ENCODE measurements at regions not wholly inside any gene's neighbourhood (a gene's known extent, or its start where the extent isn't known, plus 50 kb on each side); places are given as distances from the start of the nearest gene placed in this dataset.

DNA sequence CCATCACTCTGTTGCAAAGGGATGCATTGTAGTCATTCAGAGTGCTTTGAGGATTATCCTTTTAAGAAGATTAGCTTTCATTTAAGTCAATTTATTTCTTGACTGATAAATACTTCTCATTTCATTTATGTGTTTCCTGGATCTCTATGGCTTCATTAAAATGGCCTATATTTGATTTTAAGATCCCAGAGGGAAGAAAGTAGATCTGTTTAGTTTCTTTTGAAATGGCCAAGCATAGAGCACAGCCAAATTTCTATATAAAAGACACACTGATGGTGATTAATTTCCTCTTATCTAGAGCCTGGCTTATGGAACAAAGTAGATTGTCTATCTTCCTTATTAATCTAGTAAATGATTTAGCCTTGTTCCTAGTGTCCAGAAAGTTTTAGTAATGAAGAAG is 129.7 kb upstream of the CALCR start:
- TF ChIP-seq, protein P1, sequence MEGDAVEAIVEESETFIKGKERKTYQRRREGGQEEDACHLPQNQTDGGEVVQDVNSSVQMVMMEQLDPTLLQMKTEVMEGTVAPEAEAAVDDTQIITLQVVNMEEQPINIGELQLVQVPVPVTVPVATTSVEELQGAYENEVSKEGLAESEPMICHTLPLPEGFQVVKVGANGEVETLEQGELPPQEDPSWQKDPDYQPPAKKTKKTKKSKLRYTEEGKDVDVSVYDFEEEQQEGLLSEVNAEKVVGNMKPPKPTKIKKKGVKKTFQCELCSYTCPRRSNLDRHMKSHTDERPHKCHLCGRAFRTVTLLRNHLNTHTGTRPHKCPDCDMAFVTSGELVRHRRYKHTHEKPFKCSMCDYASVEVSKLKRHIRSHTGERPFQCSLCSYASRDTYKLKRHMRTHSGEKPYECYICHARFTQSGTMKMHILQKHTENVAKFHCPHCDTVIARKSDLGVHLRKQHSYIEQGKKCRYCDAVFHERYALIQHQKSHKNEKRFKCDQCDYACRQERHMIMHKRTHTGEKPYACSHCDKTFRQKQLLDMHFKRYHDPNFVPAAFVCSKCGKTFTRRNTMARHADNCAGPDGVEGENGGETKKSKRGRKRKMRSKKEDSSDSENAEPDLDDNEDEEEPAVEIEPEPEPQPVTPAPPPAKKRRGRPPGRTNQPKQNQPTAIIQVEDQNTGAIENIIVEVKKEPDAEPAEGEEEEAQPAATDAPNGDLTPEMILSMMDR (IDR thresholded peaks at IDR 0.05): no peak
- TF ChIP-seq POLR2A (IDR thresholded peaks at IDR 0.05): no peak

All from ovary (tissue), 3 donors.